ENCODE measurements at regions not wholly inside any gene's neighbourhood (a gene's known extent, or its start where the extent isn't known, plus 50 kb on each side); places are given as distances from the start of the nearest gene placed in this dataset.

GRCh38 chr5:163908253-163908652 is 402.8 kb downstream of the MAT2B start:
- H3K36me3 Mint-ChIP-seq = no peaks in the 10 kb centered on the region
- peaks cover 20% of the 10 kb centered on the region for H3K4me1 Mint-ChIP-seq
- H3K4me3 Mint-ChIP-seq = no peak overlapping the region

GRCh38 chr5:163910226-163910625 is 404.8 kb downstream of the MAT2B start:
- Histone ChIP-seq H3K27me3 (ENCODE audit: control insufficient read depth in 2 of 2, insufficient read depth in 2 of 2, low read length in 2 of 2) (no peaks in the 10 kb centered on the region), H2AFZ (ENCODE audit: insufficient read depth, low read depth, low read length, poor library complexity, severe bottlenecking) (no peak overlapping the region), H3K4me1 (ENCODE audit: control insufficient read depth in 1 of 2, insufficient read depth in 2 of 2, low read length in 2 of 2) (peaks cover 36 to 39% of the 10 kb centered on the region in 2 donors), H3K79me2 (ENCODE audit: insufficient read depth, low read length) (no peaks in the 10 kb centered on the region), H3K9me3 (replicated peaks in 1 of 2; ENCODE audit: control insufficient read depth in 1 of 2, insufficient read depth in 1 of 2, low read length in 2 of 2) (no peaks in the 10 kb centered on the region), H3K9ac (ENCODE audit: insufficient read depth, low read length, poor library complexity, severe bottlenecking) (no peak overlapping the region), H3K36me3 (replicated peaks in 1 of 2; ENCODE audit: control insufficient read depth in 1 of 2, insufficient read depth in 2 of 2, low read length in 2 of 2) (no peaks in the 10 kb centered on the region), H3K27ac (ENCODE audit: low read depth in 1 of 2, low read length in 2 of 2) (no peak overlapping the region), H4K20me1 (ENCODE audit: insufficient read depth, low read length) (no peaks in the 10 kb centered on the region), H3K4me3 (replicated peaks in 1 of 3; ENCODE audit: low read depth in 2 of 3, low read length in 3 of 3) (no peak overlapping the region), H3K4me2 (replicated peaks; ENCODE audit: extremely low read depth, low read length, poor library complexity, severe bottlenecking) (no peak overlapping the region)
- Mint-ChIP-seq H3K4me3 (no peak overlapping the region), H3K9me3 (peaks cover 0 to 3% (median 0%) of the 10 kb centered on the region in 7 donors), H3K27me3 (ENCODE audit: low read depth in 3 of 3) (no peaks in the 10 kb centered on the region), H3K4me1 (peaks cover 40% of the 10 kb centered on the region), H3K27ac (no peak overlapping the region), H3K36me3 (no peaks in the 10 kb centered on the region)
- TF ChIP-seq CTCF (IDR thresholded peaks at IDR 0.05) = no peak
- 100% methylated on average over 1 of the region's 1 CpG for WGBS (ENCODE audit: insufficient coverage)
- intact Hi-C loops (cut with micrococcal nuclease) = loop anchor here in 1 of 2 donors (5.0 kb wide), 1 partner anchor 37 kb away; no protein-coding TSS in a partner anchor
- DNase-seq = no peak

More at GRCh38 chr5:163908253-163908652, 402.8 kb downstream of the MAT2B start:
- H3K27ac ChIP-seq (ENCODE audit: low read depth in 1 of 2, low read length in 2 of 2) = peak overlapping the region in 1 of 2 donors; percentile 69
- H3K9me3 Mint-ChIP-seq = peaks cover 0 to 3% (median 0%) of the 10 kb centered on the region in 7 donors
- no peaks in the 10 kb centered on the region for H3K27me3 Mint-ChIP-seq (ENCODE audit: low read depth in 3 of 3)
- WGBS (ENCODE audit: insufficient coverage) = 29% methylated on average over 3 of the region's 3 CpGs
- H4K20me1 ChIP-seq (ENCODE audit: insufficient read depth, low read length) = no peaks in the 10 kb centered on the region
- no peak overlapping the region for H3K4me2 ChIP-seq (replicated peaks; ENCODE audit: extremely low read depth, low read length, poor library complexity, severe bottlenecking)
- peak overlapping the region; percentile 35 to 85 (median 78) for H3K27ac Mint-ChIP-seq
- TF ChIP-seq CTCF (IDR thresholded peaks at IDR 0.05) = no peak
- no peak overlapping the region for H3K4me3 ChIP-seq (replicated peaks in 1 of 3; ENCODE audit: low read depth in 2 of 3, low read length in 3 of 3)
- intact Hi-C loops (cut with micrococcal nuclease) = no loop called here
- no peaks in the 10 kb centered on the region for H3K27me3 ChIP-seq (ENCODE audit: control insufficient read depth in 2 of 2, insufficient read depth in 2 of 2, low read length in 2 of 2)
- H3K36me3 ChIP-seq (replicated peaks in 1 of 2; ENCODE audit: control insufficient read depth in 1 of 2, insufficient read depth in 2 of 2, low read length in 2 of 2) = no peaks in the 10 kb centered on the region
- peaks cover 17 to 19% of the 10 kb centered on the region in 2 donors for H3K4me1 ChIP-seq (ENCODE audit: control insufficient read depth in 1 of 2, insufficient read depth in 2 of 2, low read length in 2 of 2)
- no peaks in the 10 kb centered on the region for H3K9me3 ChIP-seq (replicated peaks in 1 of 2; ENCODE audit: control insufficient read depth in 1 of 2, insufficient read depth in 1 of 2, low read length in 2 of 2)
- no peak overlapping the region for H2AFZ ChIP-seq (ENCODE audit: insufficient read depth, low read depth, low read length, poor library complexity, severe bottlenecking)
- H3K79me2 ChIP-seq (ENCODE audit: insufficient read depth, low read length) = no peaks in the 10 kb centered on the region
- H3K9ac ChIP-seq (ENCODE audit: insufficient read depth, low read length, poor library complexity, severe bottlenecking) = no peak overlapping the region
- peak; percentile 31 to 63 (median 46) for DNase-seq

All from CD14-positive monocyte (primary cell).